PC-3 (cell line): ENCODE measurements at regions not wholly inside any gene's neighbourhood (a gene's known extent, or its start where the extent isn't known, plus 50 kb on each side); places are given as distances from the start of the nearest gene placed in this dataset.

Experiments used
- ATAC-seq: fragments of 200-7000 bp; cut with Tn5 transposase; 2 replicates; pipeline ENCODE4 v1.9.1; 2020; ENCODE audit warnings: mild to moderate bottlenecking, moderate library complexity
- BruUV-seq: library from RNA; stranded (reverse); fragments of 400-500 nt; replicated peaks from 2 replicates; lab custom pipeline; 2021; lab: Mats Ljungman, UMichigan
- CTCF ChIA-PET: fragments of 300-600 bp; sonication (Branson Sonifier 250); formaldehyde crosslinking; loops from one replicate; lab custom pipeline; 2022; ENCODE audit warnings: antibody characterized with exemption; lab: Charles Lee
- POLR2A ChIA-PET: fragments of 300-600 bp; sonication (Branson Sonifier 250); formaldehyde crosslinking; loops from one replicate; lab custom pipeline; 2022; ENCODE audit warnings: antibody characterized with exemption; ENCODE audit not compliant: unreplicated experiment; lab: Charles Lee
- DNase-seq: peaks from one replicate; pipeline ENCODE4 v3.0.0-alpha.2; 2015
- H2AFZ ChIP-seq: fragments of 300-600 bp; sonication (generic); 2 replicates; pipeline ENCODE4 v1.6.0; 2016; ENCODE audit warnings: antibody characterized with exemption, low read length
- H3F3A ChIP-seq: fragments of 300-600 bp; sonication (generic); one replicate; pipeline ENCODE4 v1.6.0; 2017; ENCODE audit warnings: antibody characterized with exemption, low read length, control low read depth, mild to moderate bottlenecking; ENCODE audit not compliant: unreplicated experiment
- H3K27ac ChIP-seq: fragments of 300-600 bp; sonication (generic); 2 replicates; pipeline ENCODE4 v1.5.1; 2016; ENCODE audit warnings: mild to moderate bottlenecking, low read length
- H3K27me3 ChIP-seq: fragments of 300-600 bp; sonication (generic); 2 replicates; pipeline ENCODE4 v1.6.1; 2016; ENCODE audit warnings: low read length, mixed read lengths
- H3K36me3 ChIP-seq: fragments of 300-600 bp; sonication (generic); 2 replicates; pipeline ENCODE4 v1.6.1; 2016; ENCODE audit warnings: low read depth, mixed run types, low read length, mixed read lengths
- H3K4me1 ChIP-seq: fragments of 300-600 bp; sonication (generic); 2 replicates; pipeline ENCODE4 v1.5.1; 2016; ENCODE audit warnings: low read length; ENCODE audit not compliant: insufficient read depth
- H3K4me2 ChIP-seq: fragments of 300-600 bp; sonication (generic); 2 replicates; pipeline ENCODE4 v1.6.0; 2016; ENCODE audit warnings: low read length
- H3K4me3 ChIP-seq: fragments of 300-600 bp; sonication (generic); 2 replicates; pipeline ENCODE4 v1.5.1; 2016; ENCODE audit warnings: mild to moderate bottlenecking, low read length, mixed read lengths
- H3K79me2 ChIP-seq: fragments of 300-600 bp; sonication (generic); 2 replicates; pipeline ENCODE4 v1.6.1; 2017; ENCODE audit warnings: low read length, mixed read lengths
- H3K9ac ChIP-seq: fragments of 300-600 bp; sonication (generic); 2 replicates; pipeline ENCODE4 v1.6.0; 2016; ENCODE audit warnings: mild to moderate bottlenecking, low read length
- H3K9me2 ChIP-seq: fragments of 300-600 bp; sonication (generic); replicated peaks from 2 replicates; pipeline ENCODE4 v1.6.1; 2016; ENCODE audit warnings: mixed run types, low read length, mixed read lengths
- H3K9me3 ChIP-seq: fragments of 300-600 bp; sonication (generic); 2 replicates; pipeline ENCODE4 v1.6.1; 2016; ENCODE audit warnings: low read length, mixed read lengths
- H4K20me1 ChIP-seq: fragments of 300-600 bp; sonication (generic); 2 replicates; pipeline ENCODE4 v1.6.1; 2016; ENCODE audit warnings: low read length, mixed read lengths
- CTCF ChIP-seq: fragments of 300-600 bp; sonication (generic); conservative IDR thresholded peaks from 2 replicates; pipeline ENCODE4 v1.5.1; 2017; ENCODE audit warnings: antibody characterized with exemption, low read depth, mild to moderate bottlenecking, low read length
- EZH2 ChIP-seq: fragments of 300-600 bp; sonication (generic); IDR thresholded peaks from one replicate; pipeline ENCODE4 v1.6.1; 2017; ENCODE audit warnings: antibody characterized with exemption, mild to moderate bottlenecking, low read length; ENCODE audit not compliant: unreplicated experiment
- EZH2phosphoT487 ChIP-seq: fragments of 300-600 bp; sonication (generic); IDR thresholded peaks from 2 replicates; pipeline ENCODE4 v1.6.1; 2018; ENCODE audit warnings: mild to moderate bottlenecking, antibody characterized with exemption, low read length, borderline replicate concordance
- intact Hi-C: fragments of 100-400 bp; cut with micrococcal nuclease; formaldehyde crosslinking; loops from 2 replicates; pipeline ENCODE4 v1.9.0; 2023

- no TSS peak for BruUV-seq
- Histone ChIP-seq H3K79me2 (no peaks in the 10 kb centered on the region), H2AFZ (peak overlapping the region; percentile 39; the same call in 1 of the 2 replicates), H3K27me3 (no peaks in the 10 kb centered on the region), H3K4me3 (no peak overlapping the region), H4K20me1 (no peaks in the 10 kb centered on the region), H3K4me1 (peaks cover 53% of the 10 kb centered on the region), H3K9me3 (no peaks in the 10 kb centered on the region), H3K4me2 (0 out of 2 replicates have a peak overlapping the region, but pooled peaks have one; percentile 1), H3K9ac (no peak overlapping the region), H3K9me2 (no peaks in the 10 kb centered on the region), H3K27ac (0 out of 2 replicates have a peak overlapping the region, but pooled peaks have one; percentile 23), H3F3A (peaks cover 7% of the 10 kb centered on the region), H3K36me3 (no peaks in the 10 kb centered on the region)
- CTCF ChIA-PET: no interaction called here
- TF ChIP-seq EZH2phosphoT487 (no peak), CTCF (no peak), EZH2 (no peak)
- POLR2A ChIA-PET: no interaction called here
- DNase-seq (peak; percentile 40), ATAC-seq (peak; percentile 26)
- intact Hi-C loops: no loop called here
Observed at GRCh38 chr1:29575277-29575676, 339.0 kb downstream of the PTPRU start.

DNA sequence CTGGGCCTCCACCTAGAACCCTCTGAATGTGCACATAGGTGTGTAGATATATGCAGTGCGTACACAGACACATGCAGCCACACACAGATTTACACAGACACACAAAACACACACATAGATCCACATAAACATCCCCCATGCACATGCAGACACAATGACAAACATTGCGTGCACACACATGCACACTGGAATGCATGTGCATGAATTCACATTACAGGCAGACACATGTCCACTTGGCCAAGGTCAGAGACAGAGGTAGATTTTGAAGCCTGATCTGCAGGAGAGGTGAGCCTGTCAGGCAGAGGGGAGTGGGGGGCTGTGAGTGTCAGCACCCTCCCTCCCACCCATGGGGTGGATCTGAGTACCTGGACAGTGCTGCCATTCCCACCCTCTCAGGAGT is 338.5 kb downstream of the PTPRU start:
- no peak for ATAC-seq
- H3K4me2 ChIP-seq: no peak overlapping the region
- no peak overlapping the region for H3K4me3 ChIP-seq
- H3K27me3 ChIP-seq: no peaks in the 10 kb centered on the region
- H4K20me1 ChIP-seq: no peaks in the 10 kb centered on the region
- POLR2A ChIA-PET: no interaction called here
- H3K4me1 ChIP-seq: peaks cover 49% of the 10 kb centered on the region
- CTCF ChIA-PET: no interaction called here
- no peaks in the 10 kb centered on the region for H3K36me3 ChIP-seq
- H3K9ac ChIP-seq: no peak overlapping the region
- H3K79me2 ChIP-seq: no peaks in the 10 kb centered on the region
- no peak overlapping the region for H2AFZ ChIP-seq
- intact Hi-C loops: loop anchor here (5.0 kb wide), 1 partner anchor 338 kb away; the partner anchor contains the start of gene PTPRU
- no peak for DNase-seq
- no peak for TF ChIP-seq EZH2phosphoT487
- no peaks in the 10 kb centered on the region for H3K9me2 ChIP-seq
- 0 out of 2 replicates have a peak overlapping the region, but pooled peaks have one; percentile 23 for H3K27ac ChIP-seq
- no peaks in the 10 kb centered on the region for H3K9me3 ChIP-seq
- H3F3A ChIP-seq: peaks cover 7% of the 10 kb centered on the region
- BruUV-seq: no TSS peak

GRCh38 chr1:29569971-29570634 is 333.8 kb downstream of the PTPRU start:
- H2AFZ ChIP-seq: no peak overlapping the region
- H3F3A ChIP-seq: peaks cover 7% of the 10 kb centered on the region
- peak overlapping the region; percentile 69 for H3K9ac ChIP-seq
- no peaks in the 10 kb centered on the region for H3K9me2 ChIP-seq
- H4K20me1 ChIP-seq: no peaks in the 10 kb centered on the region
- ATAC-seq: peak; percentile 98
- peak overlapping the region; percentile 66 for H3K4me2 ChIP-seq
- DNase-seq: peak; percentile 99
- CTCF ChIA-PET: no interaction called here
- H3K9me3 ChIP-seq: peaks cover 30% of the 10 kb centered on the region
- no TSS peak for BruUV-seq
- H3K79me2 ChIP-seq: no peaks in the 10 kb centered on the region
- H3K4me3 ChIP-seq: no peak overlapping the region
- no peaks in the 10 kb centered on the region for H3K27me3 ChIP-seq
- POLR2A ChIA-PET: interaction anchor here (0.6 kb wide), 1 partner anchor 299 kb away, joined by 3 read pairs; no protein-coding TSS in a partner anchor
- H3K4me1 ChIP-seq: peaks cover 31% of the 10 kb centered on the region
- peaks cover 24% of the 10 kb centered on the region; the same call in 1 of the 2 replicates for H3K36me3 ChIP-seq
- intact Hi-C loops: loop anchor here (1.0 to 5.0 kb wide), 7 partner anchors 21 to 333 kb away; partner anchors contain the start of gene PTPRU
- no peak for TF ChIP-seq CTCF
- peak overlapping the region; percentile 96 for H3K27ac ChIP-seq
